ENCODE measurements at regions not wholly inside any gene's neighbourhood (a gene's known extent, or its start where the extent isn't known, plus 50 kb on each side); places are given as distances from the start of the nearest gene placed in this dataset.

- no peaks in the 10 kb centered on the region for H3K36me3 ChIP-seq
- no peak for DNase-seq (ENCODE audit: low spot score in 2 of 2)
- H3K9me3 ChIP-seq: peaks cover 0 to 8% of the 10 kb centered on the region in 2 donors
- H3K27ac ChIP-seq: no peak overlapping the region
- no peaks in the 10 kb centered on the region for H3K4me1 ChIP-seq
- TF ChIP-seq POLR2A (IDR thresholded peaks at IDR 0.05) (no peak), CTCF (IDR thresholded peaks at IDR 0.05) (no peak), POLR2AphosphoS5 (IDR thresholded peaks at IDR 0.05) (no peak)
- intact Hi-C loops (cut with DNase I; ENCODE audit: low total_unique reads): no loop called here
- H3K4me3 ChIP-seq: no peak overlapping the region
- H3K27me3 ChIP-seq: no peaks in the 10 kb centered on the region
Measured at GRCh38 chr3:140809316-140809715, 131.5 kb downstream of the TRIM42 start.

GRCh38 chr3:140816372-140817195 is 125.1 kb upstream of the SLC25A36 start:
- Histone ChIP-seq H3K27ac (no peak overlapping the region), H3K9me3 (peaks cover 0 to 12% of the 10 kb centered on the region in 2 donors), H3K4me3 (no peak overlapping the region), H3K27me3 (no peaks in the 10 kb centered on the region), H3K4me1 (no peaks in the 10 kb centered on the region), H3K36me3 (no peaks in the 10 kb centered on the region)
- intact Hi-C loops (cut with DNase I; ENCODE audit: low total_unique reads): no loop called here
- TF ChIP-seq POLR2A (IDR thresholded peaks at IDR 0.05) (no peak), CTCF (IDR thresholded peaks at IDR 0.05) (no peak)
- DNase-seq (ENCODE audit: low spot score in 2 of 2): no peak

- no peak overlapping the region for H3K27ac ChIP-seq
- no peaks in the 10 kb centered on the region for H3K4me1 ChIP-seq
- DNase-seq (ENCODE audit: low spot score in 2 of 2): no peak
- no peak overlapping the region for H3K4me3 ChIP-seq
- no peaks in the 10 kb centered on the region for H3K9me3 ChIP-seq
- TF ChIP-seq POLR2AphosphoS5 (IDR thresholded peaks at IDR 0.05) (no peak), POLR2A (IDR thresholded peaks at IDR 0.05) (no peak), CTCF (IDR thresholded peaks at IDR 0.05) (no peak)
- no peaks in the 10 kb centered on the region for H3K36me3 ChIP-seq
- intact Hi-C loops (cut with DNase I; ENCODE audit: low total_unique reads): no loop called here
- no peaks in the 10 kb centered on the region for H3K27me3 ChIP-seq
Measured at GRCh38 chr3:140821493-140821892, 120.1 kb upstream of the SLC25A36 start.

- no peak for DNase-seq (ENCODE audit: low spot score in 2 of 2)
- no peak overlapping the region for H3K27ac ChIP-seq
- intact Hi-C loops (cut with DNase I; ENCODE audit: low total_unique reads): no loop called here
- H3K4me3 ChIP-seq: no peak overlapping the region
- TF ChIP-seq POLR2A (IDR thresholded peaks at IDR 0.05) (no peak), POLR2AphosphoS5 (IDR thresholded peaks at IDR 0.05) (no peak), CTCF (IDR thresholded peaks at IDR 0.05) (no peak)
- no peaks in the 10 kb centered on the region for H3K27me3 ChIP-seq
- no peaks in the 10 kb centered on the region for H3K9me3 ChIP-seq
- no peaks in the 10 kb centered on the region for H3K4me1 ChIP-seq
- no peaks in the 10 kb centered on the region for H3K36me3 ChIP-seq
Measured at GRCh38 chr3:140822401-140823047, 119.1 kb upstream of the SLC25A36 start.

- Histone ChIP-seq H3K9me3 (no peaks in the 10 kb centered on the region), H3K27ac (no peak overlapping the region), H3K27me3 (no peaks in the 10 kb centered on the region), H3K4me3 (no peak overlapping the region), H3K36me3 (no peaks in the 10 kb centered on the region), H3K4me1 (no peaks in the 10 kb centered on the region)
- no peak for DNase-seq (ENCODE audit: low spot score in 2 of 2)
- TF ChIP-seq POLR2AphosphoS5 (IDR thresholded peaks at IDR 0.05) (no peak), CTCF (IDR thresholded peaks at IDR 0.05) (no peak), POLR2A (IDR thresholded peaks at IDR 0.05) (no peak)
- intact Hi-C loops (cut with DNase I; ENCODE audit: low total_unique reads): no loop called here
Measured at GRCh38 chr3:140823106-140823505, 118.5 kb upstream of the SLC25A36 start.
